ENCODE measurements at regions not wholly inside any gene's neighbourhood (a gene's known extent, or its start where the extent isn't known, plus 50 kb on each side); places are given as distances from the start of the nearest gene placed in this dataset.

DNA sequence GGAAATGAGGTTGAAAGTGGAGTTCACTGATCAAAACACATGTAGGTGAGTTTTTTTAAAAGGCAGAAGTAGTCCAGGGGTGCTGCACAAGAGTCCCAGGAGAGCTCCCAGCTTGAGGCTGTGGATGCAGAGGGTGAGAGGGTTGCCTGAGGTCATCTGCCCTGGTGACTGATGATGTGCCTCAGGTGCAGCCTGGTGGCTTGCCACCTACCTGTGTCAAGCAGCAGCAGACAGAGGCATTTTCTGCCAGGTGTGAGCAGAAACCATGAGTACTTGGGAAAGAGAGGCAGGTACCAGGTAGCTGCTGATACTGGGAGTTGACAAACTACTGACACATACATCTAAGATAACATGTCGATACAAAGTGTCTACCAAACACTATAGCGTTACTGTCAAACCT lies 92.5 kb downstream of the SCP2D1 start:
- no peak for DNase-seq
- intact Hi-C loops (cut with DNase I), result no loop called here

DNA sequence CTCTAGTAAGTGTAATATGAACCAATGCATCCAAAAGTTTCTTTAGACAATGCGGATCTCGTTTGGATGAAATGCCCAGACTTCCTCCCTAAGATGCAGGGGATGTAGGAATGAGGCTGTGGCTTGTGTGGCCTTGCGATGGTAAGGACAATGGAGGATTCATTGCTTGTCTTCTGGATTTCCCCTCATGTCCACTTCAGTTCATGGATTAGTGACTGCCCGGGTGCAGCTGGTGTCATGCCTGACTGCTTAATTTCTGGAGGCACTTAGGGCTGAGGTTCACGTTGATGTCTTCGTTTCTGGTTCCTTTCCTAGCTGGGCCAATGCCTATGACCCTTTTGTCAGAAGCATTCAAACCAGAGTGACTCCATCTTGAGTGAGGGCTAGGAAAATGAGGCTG lies 93.8 kb downstream of the SCP2D1 start:
- no peaks in the 10 kb centered on the region for H3K9me3 ChIP-seq
- no peak overlapping the region for H3K27ac ChIP-seq
- no peak for ATAC-seq
- H3K27me3 ChIP-seq (ENCODE audit: low read depth), result no peaks in the 10 kb centered on the region
- no peak for DNase-seq
- intact Hi-C loops (cut with DNase I), result no loop called here
- H3K36me3 ChIP-seq, result no peaks in the 10 kb centered on the region
- no peak overlapping the region for H3K4me3 ChIP-seq
- TF ChIP-seq, protein P1, sequence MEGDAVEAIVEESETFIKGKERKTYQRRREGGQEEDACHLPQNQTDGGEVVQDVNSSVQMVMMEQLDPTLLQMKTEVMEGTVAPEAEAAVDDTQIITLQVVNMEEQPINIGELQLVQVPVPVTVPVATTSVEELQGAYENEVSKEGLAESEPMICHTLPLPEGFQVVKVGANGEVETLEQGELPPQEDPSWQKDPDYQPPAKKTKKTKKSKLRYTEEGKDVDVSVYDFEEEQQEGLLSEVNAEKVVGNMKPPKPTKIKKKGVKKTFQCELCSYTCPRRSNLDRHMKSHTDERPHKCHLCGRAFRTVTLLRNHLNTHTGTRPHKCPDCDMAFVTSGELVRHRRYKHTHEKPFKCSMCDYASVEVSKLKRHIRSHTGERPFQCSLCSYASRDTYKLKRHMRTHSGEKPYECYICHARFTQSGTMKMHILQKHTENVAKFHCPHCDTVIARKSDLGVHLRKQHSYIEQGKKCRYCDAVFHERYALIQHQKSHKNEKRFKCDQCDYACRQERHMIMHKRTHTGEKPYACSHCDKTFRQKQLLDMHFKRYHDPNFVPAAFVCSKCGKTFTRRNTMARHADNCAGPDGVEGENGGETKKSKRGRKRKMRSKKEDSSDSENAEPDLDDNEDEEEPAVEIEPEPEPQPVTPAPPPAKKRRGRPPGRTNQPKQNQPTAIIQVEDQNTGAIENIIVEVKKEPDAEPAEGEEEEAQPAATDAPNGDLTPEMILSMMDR (IDR thresholded peaks at IDR 0.05), result no peak
- no peaks in the 10 kb centered on the region for H3K4me1 ChIP-seq

More for the DNA sequence above, 92.5 kb downstream of the SCP2D1 start:
- Histone ChIP-seq H3K9me3 (no peaks in the 10 kb centered on the region), H3K36me3 (no peaks in the 10 kb centered on the region), H3K27me3 (ENCODE audit: low read depth) (no peaks in the 10 kb centered on the region), H3K4me3 (no peak overlapping the region), H3K27ac (no peak overlapping the region), H3K4me1 (no peaks in the 10 kb centered on the region)
- ATAC-seq, result no peak
- TF ChIP-seq, protein P1 (IDR thresholded peaks at IDR 0.05), result no peak

DNA sequence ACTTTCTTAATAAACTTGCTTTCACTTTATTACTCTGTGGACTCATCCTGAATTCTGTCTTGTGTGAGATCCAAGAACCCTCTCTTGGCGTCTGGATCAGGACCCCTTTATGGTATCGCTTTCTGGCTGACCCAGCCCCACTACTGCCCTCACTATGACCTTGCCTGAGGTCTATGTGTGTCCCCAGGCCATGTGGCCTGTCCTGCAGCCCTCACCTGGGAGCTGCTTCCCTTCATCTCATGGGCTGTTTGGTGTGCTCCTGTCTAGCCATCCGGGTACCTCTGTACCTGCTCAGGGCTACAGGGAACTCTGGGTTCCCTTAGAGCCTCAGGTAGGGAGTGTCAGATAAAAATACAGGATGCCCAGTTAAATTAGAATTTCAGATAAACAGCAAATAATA lies 94.5 kb downstream of the SCP2D1 start:
- ATAC-seq (no peak), DNase-seq (no peak)
- TF ChIP-seq, protein P1 (IDR thresholded peaks at IDR 0.05), result no peak
- intact Hi-C loops (cut with DNase I), result no loop called here
- H3K27me3 ChIP-seq (ENCODE audit: low read depth), result no peaks in the 10 kb centered on the region
- H3K4me1 ChIP-seq, result no peaks in the 10 kb centered on the region
- no peak overlapping the region for H3K27ac ChIP-seq
- no peak overlapping the region for H3K4me3 ChIP-seq
- no peaks in the 10 kb centered on the region for H3K9me3 ChIP-seq
- H3K36me3 ChIP-seq, result no peaks in the 10 kb centered on the region

DNA sequence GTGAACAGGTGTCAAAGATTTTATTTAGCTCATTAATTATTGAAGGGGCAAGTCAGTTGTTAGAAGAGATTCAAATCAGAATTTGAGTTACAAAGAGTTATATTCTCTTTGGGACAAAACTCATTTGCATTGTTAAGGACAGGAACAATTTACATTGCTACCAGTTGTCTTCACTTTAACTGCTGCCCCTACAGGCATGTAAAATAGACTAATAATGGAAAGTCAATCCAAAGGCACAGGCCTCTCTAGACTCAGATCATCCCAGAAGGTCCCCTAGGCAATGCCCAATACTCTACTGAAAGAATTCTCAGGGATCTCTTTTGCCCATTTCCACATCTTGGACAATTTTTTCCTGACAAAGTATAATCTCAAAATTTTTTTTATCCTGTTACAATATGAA lies 95.7 kb downstream of the SCP2D1 start:
- H3K9me3 ChIP-seq, result no peaks in the 10 kb centered on the region
- no peaks in the 10 kb centered on the region for H3K4me1 ChIP-seq
- H3K27ac ChIP-seq, result no peak overlapping the region
- intact Hi-C loops (cut with DNase I), result no loop called here
- TF ChIP-seq, protein P1 (IDR thresholded peaks at IDR 0.05), result no peak
- H3K27me3 ChIP-seq (ENCODE audit: low read depth), result no peaks in the 10 kb centered on the region
- H3K4me3 ChIP-seq, result no peak overlapping the region
- no peaks in the 10 kb centered on the region for H3K36me3 ChIP-seq
- ATAC-seq (no peak), DNase-seq (no peak)

DNA sequence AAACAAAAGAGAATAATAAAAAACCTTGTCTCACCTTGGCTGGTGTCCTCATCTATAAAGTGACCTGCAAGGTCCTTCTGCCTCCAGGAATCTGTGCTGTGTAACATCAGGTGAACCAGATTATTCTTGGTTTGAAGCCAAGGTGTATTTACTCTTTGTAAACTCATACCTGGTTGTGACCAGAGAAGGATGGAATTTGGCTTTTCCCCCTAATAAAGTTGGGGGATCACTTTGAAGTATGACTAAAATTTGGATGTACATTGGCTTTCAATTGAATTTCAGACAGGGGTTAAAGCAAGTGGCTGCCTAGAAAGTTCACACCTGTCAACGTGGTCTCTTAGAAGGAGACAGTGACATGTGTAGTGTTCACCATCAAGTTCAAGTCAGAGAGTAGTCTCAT lies 100.1 kb downstream of the SCP2D1 start:
- intact Hi-C loops (cut with DNase I), result no loop called here
- no peak for DNase-seq
- ATAC-seq, result no peak
- no peaks in the 10 kb centered on the region for H3K36me3 ChIP-seq
- H3K4me1 ChIP-seq, result no peaks in the 10 kb centered on the region
- H3K4me3 ChIP-seq, result no peak overlapping the region
- no peaks in the 10 kb centered on the region for H3K27me3 ChIP-seq (ENCODE audit: low read depth)
- TF ChIP-seq, protein P1 (IDR thresholded peaks at IDR 0.05), result no peak
- no peaks in the 10 kb centered on the region for H3K9me3 ChIP-seq
- no peak overlapping the region for H3K27ac ChIP-seq

DNA sequence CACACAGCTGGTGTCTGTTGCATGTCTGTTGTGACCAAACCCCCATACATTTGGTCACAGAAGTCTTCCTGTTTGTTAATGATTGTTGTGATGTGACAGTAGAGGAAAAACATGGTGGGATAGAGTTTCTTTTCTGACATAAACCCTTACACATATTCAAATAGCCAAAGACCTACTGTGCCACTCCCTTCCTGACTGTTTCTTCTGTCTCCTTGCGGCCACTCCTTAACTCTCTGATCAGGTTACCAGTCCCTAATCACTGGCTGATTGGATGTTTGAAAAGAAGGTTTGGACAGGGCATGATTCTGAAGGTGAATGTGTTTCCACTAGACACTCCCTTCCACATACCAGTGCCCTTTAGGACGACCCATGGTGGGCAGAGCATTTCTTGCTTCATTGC lies 101.2 kb downstream of the SCP2D1 start:
- TF ChIP-seq, protein P1 (IDR thresholded peaks at IDR 0.05), result no peak
- Histone ChIP-seq H3K4me1 (no peaks in the 10 kb centered on the region), H3K27ac (no peak overlapping the region), H3K9me3 (no peaks in the 10 kb centered on the region), H3K4me3 (no peak overlapping the region), H3K36me3 (no peaks in the 10 kb centered on the region), H3K27me3 (ENCODE audit: low read depth) (no peaks in the 10 kb centered on the region)
- ATAC-seq, result no peak
- no peak for DNase-seq
- intact Hi-C loops (cut with DNase I), result no loop called here
